ENCODE measurements at regions not wholly inside any gene's neighbourhood (a gene's known extent, or its start where the extent isn't known, plus 50 kb on each side); places are given as distances from the start of the nearest gene placed in this dataset.

DNA sequence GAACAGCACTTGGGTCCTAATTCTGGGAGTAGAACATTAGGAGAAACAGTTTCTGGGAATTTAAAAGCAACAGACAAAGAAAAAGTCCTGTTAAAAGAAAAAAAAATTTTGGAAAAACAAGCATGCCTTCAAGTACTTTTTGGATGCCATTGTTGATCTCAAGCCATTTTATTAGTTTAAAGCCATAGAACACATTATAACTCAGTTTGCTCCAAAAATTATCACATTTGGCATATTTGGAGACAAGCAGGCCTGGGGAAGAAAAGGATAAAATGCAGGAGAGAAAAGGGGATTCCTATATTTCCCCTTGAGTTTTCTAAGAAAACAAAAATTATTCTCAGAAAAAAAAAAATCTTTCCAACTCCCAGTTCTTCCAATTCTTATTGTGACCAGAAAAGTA, 146.8 kb downstream of the TENT5C start:
- Histone ChIP-seq H3K4me3 (ENCODE audit: low read length) (no peak overlapping the region), H3K36me3 (ENCODE audit: control insufficient read depth, insufficient read depth, low read length) (no peaks in the 10 kb centered on the region), H3K27me3 (ENCODE audit: control insufficient read depth, insufficient read depth, low read length, poor library complexity, severe bottlenecking) (peaks cover 7% of the 10 kb centered on the region), H3K4me1 (ENCODE audit: control insufficient read depth, insufficient read depth, low read length) (no peaks in the 10 kb centered on the region), H3K9me3 (ENCODE audit: control insufficient read depth, low read length) (no peaks in the 10 kb centered on the region), H3K9ac (ENCODE audit: extremely low read depth, low read length, poor library complexity, severe bottlenecking) (no peak overlapping the region), H3K27ac (ENCODE audit: low read depth, low read length) (no peak overlapping the region)
- Mint-ChIP-seq H3K36me3 (ENCODE audit: low read depth) (no peaks in the 10 kb centered on the region), H3K4me3 (no peak overlapping the region), H3K9me3 (peaks cover 5% of the 10 kb centered on the region), H3K27me3 (ENCODE audit: insufficient read depth) (peaks cover 7% of the 10 kb centered on the region), H3K4me1 (no peaks in the 10 kb centered on the region), H3K27ac (no peak overlapping the region)
- no peak for DNase-seq
- TF ChIP-seq, protein P1, sequence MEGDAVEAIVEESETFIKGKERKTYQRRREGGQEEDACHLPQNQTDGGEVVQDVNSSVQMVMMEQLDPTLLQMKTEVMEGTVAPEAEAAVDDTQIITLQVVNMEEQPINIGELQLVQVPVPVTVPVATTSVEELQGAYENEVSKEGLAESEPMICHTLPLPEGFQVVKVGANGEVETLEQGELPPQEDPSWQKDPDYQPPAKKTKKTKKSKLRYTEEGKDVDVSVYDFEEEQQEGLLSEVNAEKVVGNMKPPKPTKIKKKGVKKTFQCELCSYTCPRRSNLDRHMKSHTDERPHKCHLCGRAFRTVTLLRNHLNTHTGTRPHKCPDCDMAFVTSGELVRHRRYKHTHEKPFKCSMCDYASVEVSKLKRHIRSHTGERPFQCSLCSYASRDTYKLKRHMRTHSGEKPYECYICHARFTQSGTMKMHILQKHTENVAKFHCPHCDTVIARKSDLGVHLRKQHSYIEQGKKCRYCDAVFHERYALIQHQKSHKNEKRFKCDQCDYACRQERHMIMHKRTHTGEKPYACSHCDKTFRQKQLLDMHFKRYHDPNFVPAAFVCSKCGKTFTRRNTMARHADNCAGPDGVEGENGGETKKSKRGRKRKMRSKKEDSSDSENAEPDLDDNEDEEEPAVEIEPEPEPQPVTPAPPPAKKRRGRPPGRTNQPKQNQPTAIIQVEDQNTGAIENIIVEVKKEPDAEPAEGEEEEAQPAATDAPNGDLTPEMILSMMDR (conservative IDR thresholded peaks at IDR 0.05): no peak

DNA sequence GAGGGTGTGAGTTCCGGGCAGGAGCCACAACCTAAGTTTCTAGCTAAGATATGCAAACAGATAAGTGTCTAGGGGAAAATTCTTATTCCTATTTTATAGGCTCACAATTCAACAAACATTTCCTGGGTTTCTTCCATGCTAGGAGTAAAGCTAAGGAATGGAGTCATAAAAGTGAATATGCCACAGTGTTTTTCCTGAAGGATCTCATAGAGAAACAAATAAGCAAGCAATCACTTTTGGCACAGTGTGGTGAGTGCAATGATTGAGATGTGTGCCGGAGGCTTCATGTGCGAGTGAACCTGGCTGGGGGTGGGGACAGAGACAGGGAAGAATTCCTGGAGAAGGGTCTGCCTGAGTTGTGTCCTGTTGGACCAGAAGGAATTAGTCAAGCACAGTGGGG, 147.4 kb downstream of the TENT5C start:
- no peaks in the 10 kb centered on the region for H3K4me1 ChIP-seq (ENCODE audit: control insufficient read depth, insufficient read depth, low read length)
- peaks cover 7% of the 10 kb centered on the region for H3K27me3 ChIP-seq (ENCODE audit: control insufficient read depth, insufficient read depth, low read length, poor library complexity, severe bottlenecking)
- Mint-ChIP-seq H3K27ac (no peak overlapping the region), H3K9me3 (peaks cover 3% of the 10 kb centered on the region), H3K4me3 (no peak overlapping the region), H3K27me3 (ENCODE audit: insufficient read depth) (peaks cover 7% of the 10 kb centered on the region), H3K36me3 (ENCODE audit: low read depth) (no peaks in the 10 kb centered on the region), H3K4me1 (peaks cover 1% of the 10 kb centered on the region)
- H3K27ac ChIP-seq (ENCODE audit: low read depth, low read length): no peak overlapping the region
- no peak for DNase-seq
- no peaks in the 10 kb centered on the region for H3K36me3 ChIP-seq (ENCODE audit: control insufficient read depth, insufficient read depth, low read length)
- no peaks in the 10 kb centered on the region for H3K9me3 ChIP-seq (ENCODE audit: control insufficient read depth, low read length)
- WGBS, 2 experiments (ENCODE audit: insufficient coverage in 1 of 2, insufficient read length in 1 of 2): 91 to 100% methylated on average over 1 to 2 of the region's 3 CpGs
- H3K9ac ChIP-seq (ENCODE audit: extremely low read depth, low read length, poor library complexity, severe bottlenecking): no peak overlapping the region
- TF ChIP-seq, protein P1 (conservative IDR thresholded peaks at IDR 0.05): no peak
- no peak overlapping the region for H3K4me3 ChIP-seq (ENCODE audit: low read length)

DNA sequence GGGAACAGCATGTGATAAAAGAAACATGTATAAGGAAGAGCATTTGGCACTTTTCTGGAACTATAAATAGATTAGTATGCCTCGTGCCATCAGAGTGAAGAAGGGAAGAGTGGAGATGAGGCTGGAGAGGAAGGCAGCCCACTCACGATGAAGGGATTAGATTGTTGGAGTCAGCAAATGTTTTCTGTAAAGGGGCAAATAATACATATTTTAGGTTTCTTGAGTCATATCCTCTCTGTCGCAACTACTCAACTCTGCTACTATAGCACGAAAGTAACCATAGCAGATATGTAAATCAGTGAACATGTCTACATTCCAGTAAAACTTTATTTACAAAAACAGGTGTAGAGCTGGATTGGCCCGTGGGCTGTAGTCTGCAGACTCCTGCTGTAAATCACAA, 147.8 kb downstream of the TENT5C start:
- peaks cover 7% of the 10 kb centered on the region for H3K27me3 ChIP-seq (ENCODE audit: control insufficient read depth, insufficient read depth, low read length, poor library complexity, severe bottlenecking)
- H3K36me3 Mint-ChIP-seq (ENCODE audit: low read depth): no peaks in the 10 kb centered on the region
- no peak overlapping the region for H3K27ac Mint-ChIP-seq
- H3K9me3 Mint-ChIP-seq: no peaks in the 10 kb centered on the region
- TF ChIP-seq, protein P1 (conservative IDR thresholded peaks at IDR 0.05): no peak
- no peak overlapping the region for H3K9ac ChIP-seq (ENCODE audit: extremely low read depth, low read length, poor library complexity, severe bottlenecking)
- no peak for DNase-seq
- no peak overlapping the region for H3K4me3 ChIP-seq (ENCODE audit: low read length)
- H3K4me1 ChIP-seq (ENCODE audit: control insufficient read depth, insufficient read depth, low read length): no peaks in the 10 kb centered on the region
- no peaks in the 10 kb centered on the region for H3K36me3 ChIP-seq (ENCODE audit: control insufficient read depth, insufficient read depth, low read length)
- H3K4me1 Mint-ChIP-seq: peaks cover 5% of the 10 kb centered on the region
- no peak overlapping the region for H3K4me3 Mint-ChIP-seq
- H3K9me3 ChIP-seq (ENCODE audit: control insufficient read depth, low read length): no peaks in the 10 kb centered on the region
- H3K27me3 Mint-ChIP-seq (ENCODE audit: insufficient read depth): peaks cover 7% of the 10 kb centered on the region
- H3K27ac ChIP-seq (ENCODE audit: low read depth, low read length): no peak overlapping the region
- WGBS, 2 experiments (ENCODE audit: insufficient coverage in 1 of 2, insufficient read length in 1 of 2): 78 to 79% methylated on average over 5 of the region's 5 CpGs
